Cardiac muscle cell (in vitro differentiated cells and primary cell): ENCODE measurements at regions not wholly inside any gene's neighbourhood (a gene's known extent, or its start where the extent isn't known, plus 50 kb on each side); places are given as distances from the start of the nearest gene placed in this dataset.

Source experiments
- DNase-seq, 2 donors: peaks; one replicate each; pipeline versions ENCODE4 v3.0.0 to v3.0.0-alpha.2; 2010 to 2017; ENCODE audit warnings: low read depth in 1 of 2, low spot score in 1 of 2
- H3K27ac ChIP-seq: fragments of 200-600 bp; sonication (generic); 2 replicates; pipeline ENCODE4 v1.5.1; 2016
- H3K27me3 ChIP-seq: fragments of 200-600 bp; sonication (generic); 2 replicates; pipeline ENCODE4 v1.6.0; 2016; ENCODE audit warnings: control low read depth
- H3K36me3 ChIP-seq: fragments of 200-600 bp; sonication (generic); 2 replicates; pipeline ENCODE4 v1.5.1; 2016; ENCODE audit warnings: control low read depth
- H3K4me1 ChIP-seq: fragments of 200-600 bp; sonication (generic); 2 replicates; pipeline ENCODE4 v1.8.1; 2017; ENCODE audit warnings: low read depth, mild to moderate bottlenecking, mixed run types
- H3K4me3 ChIP-seq: fragments of 200-600 bp; sonication (generic); 2 replicates; pipeline ENCODE4 v1.5.1; 2016; ENCODE audit warnings: mild to moderate bottlenecking
- H3K9me3 ChIP-seq: fragments of 200-600 bp; sonication (generic); 2 replicates; pipeline ENCODE4 v1.5.1; 2017; ENCODE audit warnings: low read depth, mild to moderate bottlenecking, control low read depth
- TF ChIP-seq, protein P1 (sequence below): IDR thresholded peaks from 2 replicates; pipeline ENCODE4 v1.5.1; 2012; ENCODE audit warnings: low read depth, mild to moderate bottlenecking, low read length

DNA sequence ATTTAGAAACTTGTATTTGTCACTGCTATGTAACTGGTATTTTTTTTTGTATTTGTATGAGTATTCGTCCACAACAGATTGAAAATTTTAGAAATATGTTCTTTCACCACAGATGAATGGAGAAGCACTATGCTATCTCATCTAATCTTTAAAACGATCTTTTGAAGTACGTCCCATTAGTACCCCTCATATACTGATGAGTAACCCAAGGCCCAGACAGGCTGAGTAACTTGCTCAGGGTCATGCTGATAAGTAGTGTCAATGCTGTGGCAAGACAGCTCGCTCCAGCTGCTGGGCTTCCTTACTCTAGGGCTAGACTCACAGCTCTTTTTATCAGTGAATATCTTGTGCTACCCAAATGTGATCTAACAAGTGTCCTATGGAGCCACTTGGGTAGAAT, 154.2 kb downstream of the SUCLA2 start:
- DNase-seq, result peak in 1 of 2 donors; percentile 34
- no peaks in the 10 kb centered on the region for H3K4me1 ChIP-seq
- H3K4me3 ChIP-seq, result no peak overlapping the region
- H3K36me3 ChIP-seq, result no peaks in the 10 kb centered on the region
- no peaks in the 10 kb centered on the region for H3K27me3 ChIP-seq
- TF ChIP-seq, protein P1, sequence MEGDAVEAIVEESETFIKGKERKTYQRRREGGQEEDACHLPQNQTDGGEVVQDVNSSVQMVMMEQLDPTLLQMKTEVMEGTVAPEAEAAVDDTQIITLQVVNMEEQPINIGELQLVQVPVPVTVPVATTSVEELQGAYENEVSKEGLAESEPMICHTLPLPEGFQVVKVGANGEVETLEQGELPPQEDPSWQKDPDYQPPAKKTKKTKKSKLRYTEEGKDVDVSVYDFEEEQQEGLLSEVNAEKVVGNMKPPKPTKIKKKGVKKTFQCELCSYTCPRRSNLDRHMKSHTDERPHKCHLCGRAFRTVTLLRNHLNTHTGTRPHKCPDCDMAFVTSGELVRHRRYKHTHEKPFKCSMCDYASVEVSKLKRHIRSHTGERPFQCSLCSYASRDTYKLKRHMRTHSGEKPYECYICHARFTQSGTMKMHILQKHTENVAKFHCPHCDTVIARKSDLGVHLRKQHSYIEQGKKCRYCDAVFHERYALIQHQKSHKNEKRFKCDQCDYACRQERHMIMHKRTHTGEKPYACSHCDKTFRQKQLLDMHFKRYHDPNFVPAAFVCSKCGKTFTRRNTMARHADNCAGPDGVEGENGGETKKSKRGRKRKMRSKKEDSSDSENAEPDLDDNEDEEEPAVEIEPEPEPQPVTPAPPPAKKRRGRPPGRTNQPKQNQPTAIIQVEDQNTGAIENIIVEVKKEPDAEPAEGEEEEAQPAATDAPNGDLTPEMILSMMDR, result no peak
- no peaks in the 10 kb centered on the region for H3K9me3 ChIP-seq
- H3K27ac ChIP-seq, result no peak overlapping the region

DNA sequence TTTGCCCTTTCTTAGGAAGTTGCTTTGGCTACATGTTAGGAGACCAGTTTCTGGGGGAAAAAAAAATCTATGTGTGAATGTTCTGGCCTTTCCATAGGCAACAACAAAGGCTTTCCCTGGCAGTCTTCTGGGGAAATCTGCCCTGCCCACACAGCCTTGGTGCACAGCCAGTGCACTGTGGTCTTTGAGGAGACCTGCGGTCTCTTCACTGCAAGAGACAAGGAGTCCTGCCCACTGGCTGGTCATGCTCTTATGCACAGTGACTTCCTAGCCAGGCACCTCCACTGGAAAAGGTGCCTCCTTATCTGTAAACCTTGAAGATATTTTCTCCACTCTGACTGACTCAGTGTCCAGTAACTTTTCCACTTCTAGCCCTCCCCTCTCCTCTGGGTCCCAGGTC, 155.1 kb downstream of the SUCLA2 start:
- Histone ChIP-seq H3K36me3 (no peaks in the 10 kb centered on the region), H3K9me3 (no peaks in the 10 kb centered on the region), H3K27ac (no peak overlapping the region), H3K4me1 (no peaks in the 10 kb centered on the region), H3K27me3 (no peaks in the 10 kb centered on the region), H3K4me3 (no peak overlapping the region)
- TF ChIP-seq, protein P1, result no peak
- DNase-seq, result peak in 1 of 2 donors; percentile 44

DNA sequence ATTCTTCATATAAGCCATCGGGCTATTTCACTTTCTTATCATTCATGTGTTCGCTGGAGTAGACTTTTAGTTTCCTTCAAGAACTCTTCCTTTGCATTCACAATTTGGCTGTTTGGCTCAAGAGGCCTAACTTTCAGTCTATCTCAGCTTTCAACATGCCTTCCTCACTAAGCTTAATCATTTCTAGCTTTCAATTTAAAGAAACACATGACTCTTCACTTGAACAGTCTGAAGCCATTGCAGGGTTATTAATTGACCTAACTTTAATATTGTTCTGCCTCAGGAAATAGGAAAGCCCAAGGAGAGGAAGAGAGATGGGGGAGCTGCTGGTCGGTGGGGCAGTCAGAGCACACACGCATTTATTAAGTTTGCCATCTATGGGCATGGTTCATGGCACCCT, 158.1 kb downstream of the SUCLA2 start:
- Histone ChIP-seq H3K4me3 (no peak overlapping the region), H3K27ac (no peak overlapping the region), H3K4me1 (no peaks in the 10 kb centered on the region), H3K9me3 (no peaks in the 10 kb centered on the region), H3K27me3 (no peaks in the 10 kb centered on the region), H3K36me3 (no peaks in the 10 kb centered on the region)
- DNase-seq, result no peak
- TF ChIP-seq, protein P1, result no peak

DNA sequence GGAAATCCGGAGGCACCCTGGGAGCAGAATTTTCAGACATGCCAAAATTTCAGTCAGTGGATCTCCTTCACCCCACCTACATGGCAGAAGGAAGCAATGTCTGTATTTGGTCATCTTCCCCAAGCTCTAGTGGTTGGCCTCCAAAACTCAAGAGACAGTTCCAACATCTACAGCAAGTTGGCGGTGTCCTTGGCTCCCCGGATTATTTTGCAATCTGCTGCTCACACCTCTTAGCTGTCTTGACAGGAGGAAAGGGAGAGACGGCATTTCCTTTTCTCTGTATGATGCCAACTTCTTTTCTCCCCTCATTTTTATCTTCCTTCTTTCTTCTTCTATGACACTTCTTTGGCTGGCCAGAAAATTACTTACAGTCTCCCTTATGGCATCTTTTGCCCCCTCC, 159.9 kb downstream of the SUCLA2 start:
- no peak overlapping the region for H3K4me3 ChIP-seq
- H3K27me3 ChIP-seq, result no peaks in the 10 kb centered on the region
- H3K36me3 ChIP-seq, result no peaks in the 10 kb centered on the region
- no peaks in the 10 kb centered on the region for H3K4me1 ChIP-seq
- no peaks in the 10 kb centered on the region for H3K9me3 ChIP-seq
- DNase-seq, result peak in 1 of 2 donors; percentile 59
- TF ChIP-seq, protein P1, result peak; percentile 2
- no peak overlapping the region for H3K27ac ChIP-seq

DNA sequence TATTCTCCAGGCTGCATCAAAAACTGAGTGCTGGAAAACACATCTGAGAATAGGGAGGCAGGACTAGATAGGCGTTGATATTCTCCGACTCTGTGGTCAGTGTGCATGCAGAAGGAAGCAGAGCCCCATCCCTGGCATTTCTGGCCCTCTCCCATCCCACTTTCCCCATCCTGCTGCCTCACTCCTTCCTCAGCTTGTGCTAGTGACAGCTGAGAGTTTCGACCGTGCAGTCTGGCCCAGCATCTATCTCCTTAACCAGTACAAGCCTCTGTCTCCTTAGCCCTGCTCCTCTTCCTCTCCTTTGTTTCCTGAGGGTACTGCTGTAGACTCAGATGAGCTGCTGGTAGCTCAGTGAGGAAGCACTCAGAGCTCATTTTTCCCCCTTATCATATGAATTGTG, 163.2 kb downstream of the SUCLA2 start:
- DNase-seq, result no peak
- no peak overlapping the region for H3K27ac ChIP-seq
- TF ChIP-seq, protein P1, result no peak

More for the DNA sequence above, 163.2 kb downstream of the SUCLA2 start:
- Histone ChIP-seq H3K9me3 (no peaks in the 10 kb centered on the region), H3K27me3 (no peaks in the 10 kb centered on the region), H3K4me3 (no peak overlapping the region), H3K4me1 (no peaks in the 10 kb centered on the region), H3K36me3 (no peaks in the 10 kb centered on the region)
